SK-N-SH (cell line): ENCODE measurements at regions not wholly inside any gene's neighbourhood (a gene's known extent, or its start where the extent isn't known, plus 50 kb on each side); places are given as distances from the start of the nearest gene placed in this dataset.

Experiments
- FOSL2 ChIP-seq: IDR thresholded peaks from 2 replicates; pipeline ENCODE4 v1.4.0; 2012; ENCODE audit warnings: low read depth, mild to moderate bottlenecking, moderate library complexity, borderline replicate concordance
- JUND ChIP-seq: IDR thresholded peaks from 2 replicates; pipeline ENCODE4 v1.4.0; 2012
- NFIC ChIP-seq: IDR thresholded peaks from 2 replicates; pipeline ENCODE4 v1.4.0; 2012; ENCODE audit warnings: borderline replicate concordance
- RAD21 ChIP-seq: IDR thresholded peaks from 2 replicates; pipeline ENCODE4 v1.6.1; 2012; ENCODE audit warnings: mild to moderate bottlenecking, low read length
- TAF1 ChIP-seq: IDR thresholded peaks from 2 replicates; pipeline ENCODE4 v1.6.1; 2012; ENCODE audit warnings: low read depth, mild to moderate bottlenecking, low read length, moderate library complexity, borderline replicate concordance
- TEAD4 ChIP-seq: IDR thresholded peaks from 2 replicates; pipeline ENCODE4 v1.4.0; 2012; ENCODE audit warnings: mild to moderate bottlenecking, borderline replicate concordance; ENCODE audit not compliant: insufficient read depth
- TF ChIP-seq, protein P1 (sequence below): fragments of 200-600 bp; sonication (generic); IDR thresholded peaks from 2 replicates; pipeline ENCODE4 v1.6.1; 2017; ENCODE audit warnings: antibody characterized with exemption, mild to moderate bottlenecking, moderate library complexity
- TF ChIP-seq, protein P2 (sequence below): IDR thresholded peaks from 2 replicates; pipeline ENCODE4 v1.4.0; 2012; ENCODE audit warnings: low read depth, borderline replicate concordance
- TF ChIP-seq, protein P3 (sequence below): IDR thresholded peaks from 2 replicates; pipeline ENCODE4 v1.4.0; 2012; ENCODE audit warnings: low read depth

DNA sequence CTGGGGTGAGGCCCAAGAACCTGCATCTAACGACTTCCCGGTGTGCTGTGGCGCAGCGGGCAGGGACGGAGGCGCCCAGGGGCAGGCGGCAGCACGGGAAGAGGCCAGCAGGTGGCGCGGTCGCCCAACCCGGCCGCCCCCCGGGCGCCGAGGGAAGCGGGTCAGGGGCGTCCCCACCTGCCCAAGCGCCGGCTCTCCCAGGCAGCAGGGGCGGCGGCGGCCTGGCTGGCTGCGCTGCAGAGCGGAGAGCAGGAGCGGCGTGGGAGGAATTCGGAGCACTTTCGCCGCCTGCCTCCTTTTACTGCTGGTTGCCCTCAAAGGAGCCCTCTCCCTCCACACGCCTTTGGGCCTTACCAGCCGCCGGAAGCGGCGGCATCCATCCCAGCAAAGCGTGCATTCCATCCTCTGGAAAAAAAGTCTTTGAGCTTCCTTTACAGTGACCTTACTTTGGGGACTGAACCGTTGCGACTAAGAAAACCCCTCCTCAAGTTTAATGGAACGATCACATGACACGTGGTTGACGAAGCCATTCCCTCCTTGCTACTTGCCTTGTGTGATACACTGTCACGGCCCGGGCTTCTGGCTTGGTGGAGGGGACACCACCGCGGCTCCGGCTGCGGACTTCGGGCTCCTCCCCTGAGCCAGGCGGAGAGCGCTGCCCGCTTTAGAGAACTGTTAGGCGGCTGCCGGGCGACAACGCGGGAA is 106.8 kb upstream of the CLMP start:
- TF ChIP-seq, protein P1, sequence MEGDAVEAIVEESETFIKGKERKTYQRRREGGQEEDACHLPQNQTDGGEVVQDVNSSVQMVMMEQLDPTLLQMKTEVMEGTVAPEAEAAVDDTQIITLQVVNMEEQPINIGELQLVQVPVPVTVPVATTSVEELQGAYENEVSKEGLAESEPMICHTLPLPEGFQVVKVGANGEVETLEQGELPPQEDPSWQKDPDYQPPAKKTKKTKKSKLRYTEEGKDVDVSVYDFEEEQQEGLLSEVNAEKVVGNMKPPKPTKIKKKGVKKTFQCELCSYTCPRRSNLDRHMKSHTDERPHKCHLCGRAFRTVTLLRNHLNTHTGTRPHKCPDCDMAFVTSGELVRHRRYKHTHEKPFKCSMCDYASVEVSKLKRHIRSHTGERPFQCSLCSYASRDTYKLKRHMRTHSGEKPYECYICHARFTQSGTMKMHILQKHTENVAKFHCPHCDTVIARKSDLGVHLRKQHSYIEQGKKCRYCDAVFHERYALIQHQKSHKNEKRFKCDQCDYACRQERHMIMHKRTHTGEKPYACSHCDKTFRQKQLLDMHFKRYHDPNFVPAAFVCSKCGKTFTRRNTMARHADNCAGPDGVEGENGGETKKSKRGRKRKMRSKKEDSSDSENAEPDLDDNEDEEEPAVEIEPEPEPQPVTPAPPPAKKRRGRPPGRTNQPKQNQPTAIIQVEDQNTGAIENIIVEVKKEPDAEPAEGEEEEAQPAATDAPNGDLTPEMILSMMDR, result peak; percentile 78
- no peak for TF ChIP-seq JUND
- TF ChIP-seq TAF1, result no peak
- TF ChIP-seq, protein P2, sequence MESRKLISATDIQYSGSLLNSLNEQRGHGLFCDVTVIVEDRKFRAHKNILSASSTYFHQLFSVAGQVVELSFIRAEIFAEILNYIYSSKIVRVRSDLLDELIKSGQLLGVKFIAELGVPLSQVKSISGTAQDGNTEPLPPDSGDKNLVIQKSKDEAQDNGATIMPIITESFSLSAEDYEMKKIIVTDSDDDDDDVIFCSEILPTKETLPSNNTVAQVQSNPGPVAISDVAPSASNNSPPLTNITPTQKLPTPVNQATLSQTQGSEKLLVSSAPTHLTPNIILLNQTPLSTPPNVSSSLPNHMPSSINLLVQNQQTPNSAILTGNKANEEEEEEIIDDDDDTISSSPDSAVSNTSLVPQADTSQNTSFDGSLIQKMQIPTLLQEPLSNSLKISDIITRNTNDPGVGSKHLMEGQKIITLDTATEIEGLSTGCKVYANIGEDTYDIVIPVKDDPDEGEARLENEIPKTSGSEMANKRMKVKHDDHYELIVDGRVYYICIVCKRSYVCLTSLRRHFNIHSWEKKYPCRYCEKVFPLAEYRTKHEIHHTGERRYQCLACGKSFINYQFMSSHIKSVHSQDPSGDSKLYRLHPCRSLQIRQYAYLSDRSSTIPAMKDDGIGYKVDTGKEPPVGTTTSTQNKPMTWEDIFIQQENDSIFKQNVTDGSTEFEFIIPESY, result no peak
- TF ChIP-seq TEAD4, result no peak
- TF ChIP-seq FOSL2, result no peak
- TF ChIP-seq NFIC, result no peak
- TF ChIP-seq RAD21, result peak; percentile 83
- TF ChIP-seq, protein P3, sequence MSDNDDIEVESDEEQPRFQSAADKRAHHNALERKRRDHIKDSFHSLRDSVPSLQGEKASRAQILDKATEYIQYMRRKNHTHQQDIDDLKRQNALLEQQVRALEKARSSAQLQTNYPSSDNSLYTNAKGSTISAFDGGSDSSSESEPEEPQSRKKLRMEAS, result no peak
